ENCODE measurements at regions not wholly inside any gene's neighbourhood (a gene's known extent, or its start where the extent isn't known, plus 50 kb on each side); places are given as distances from the start of the nearest gene placed in this dataset.

GRCh38 chr9:135240871-135241311, 153.4 kb downstream of the OLFM1 start:
- no peak for DNase-seq

DNA sequence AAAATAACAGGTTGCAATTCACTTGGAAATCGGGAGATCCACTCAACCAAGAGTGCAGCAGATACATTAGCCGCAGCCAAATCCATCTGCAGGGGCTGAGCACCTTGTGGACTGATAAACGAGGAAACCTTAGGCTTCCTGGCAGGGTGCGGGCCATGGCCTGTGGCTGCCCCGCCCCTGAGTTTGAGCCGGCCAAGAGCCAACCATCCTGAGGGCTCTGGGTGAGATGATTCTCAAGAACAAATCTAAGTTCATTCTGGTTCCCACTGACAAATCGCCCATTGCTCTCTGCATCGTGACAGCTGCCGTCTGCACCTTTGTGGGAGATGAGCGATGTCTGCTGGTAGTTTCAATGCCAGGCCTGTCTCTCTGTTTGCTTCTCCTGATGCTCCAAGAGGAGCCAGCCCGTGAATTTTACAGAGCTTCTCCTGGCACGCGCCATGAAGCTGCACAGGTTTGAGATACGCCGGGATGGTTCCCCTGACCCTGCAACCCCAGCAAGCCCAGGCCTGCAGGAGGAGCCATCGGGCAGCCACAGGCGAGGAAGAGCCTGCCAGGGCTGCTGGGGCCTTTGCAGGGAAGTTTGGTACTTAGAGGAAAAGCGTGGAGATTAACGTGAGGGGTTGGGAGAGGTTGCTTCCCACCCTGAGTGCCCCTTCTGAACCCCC, 154.0 kb downstream of the OLFM1 start:
- no peak for DNase-seq

DNA sequence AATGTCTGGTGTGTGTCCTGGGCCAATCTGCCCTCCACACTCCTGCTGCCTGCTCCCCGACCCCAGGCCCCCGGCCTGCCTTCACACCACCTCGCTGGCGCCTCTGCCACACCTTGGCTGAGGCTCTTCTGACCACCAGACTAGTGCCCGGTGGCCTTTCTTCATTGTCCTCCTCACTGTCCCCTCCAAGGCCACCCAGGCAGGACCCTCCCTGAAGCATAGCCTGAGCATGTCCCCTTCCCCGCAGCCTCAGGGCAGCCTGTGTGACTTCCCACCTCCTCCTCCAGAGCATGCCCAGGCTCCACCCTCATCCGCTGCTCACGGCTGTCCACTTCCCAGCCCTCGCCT, 154.6 kb downstream of the OLFM1 start:
- no peak for DNase-seq

DNA sequence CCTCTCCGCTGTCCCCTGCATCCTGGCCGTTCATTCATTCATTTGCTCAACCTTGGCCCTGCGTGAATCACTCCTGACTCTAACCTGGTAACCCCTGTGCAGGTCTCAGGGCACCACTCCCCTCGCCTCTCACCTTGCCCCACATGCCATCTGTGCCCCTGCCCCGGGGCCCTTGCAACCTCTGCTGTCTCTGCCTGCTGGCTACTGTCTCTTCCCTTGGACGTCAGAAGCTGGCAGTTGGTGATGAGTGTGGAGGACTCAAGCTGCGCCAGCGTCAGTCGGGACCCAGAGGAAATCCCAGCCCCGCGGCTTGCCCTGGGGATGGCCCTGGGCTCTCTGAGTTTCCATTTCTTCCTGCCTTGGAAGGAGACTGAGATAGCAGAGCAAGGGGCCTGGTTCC, 154.9 kb downstream of the OLFM1 start:
- no peak for DNase-seq

- no peak for DNase-seq
These were observed 156.0 kb downstream of the OLFM1 start for GRCh38 chr9:135243201-135244190.

DNA sequence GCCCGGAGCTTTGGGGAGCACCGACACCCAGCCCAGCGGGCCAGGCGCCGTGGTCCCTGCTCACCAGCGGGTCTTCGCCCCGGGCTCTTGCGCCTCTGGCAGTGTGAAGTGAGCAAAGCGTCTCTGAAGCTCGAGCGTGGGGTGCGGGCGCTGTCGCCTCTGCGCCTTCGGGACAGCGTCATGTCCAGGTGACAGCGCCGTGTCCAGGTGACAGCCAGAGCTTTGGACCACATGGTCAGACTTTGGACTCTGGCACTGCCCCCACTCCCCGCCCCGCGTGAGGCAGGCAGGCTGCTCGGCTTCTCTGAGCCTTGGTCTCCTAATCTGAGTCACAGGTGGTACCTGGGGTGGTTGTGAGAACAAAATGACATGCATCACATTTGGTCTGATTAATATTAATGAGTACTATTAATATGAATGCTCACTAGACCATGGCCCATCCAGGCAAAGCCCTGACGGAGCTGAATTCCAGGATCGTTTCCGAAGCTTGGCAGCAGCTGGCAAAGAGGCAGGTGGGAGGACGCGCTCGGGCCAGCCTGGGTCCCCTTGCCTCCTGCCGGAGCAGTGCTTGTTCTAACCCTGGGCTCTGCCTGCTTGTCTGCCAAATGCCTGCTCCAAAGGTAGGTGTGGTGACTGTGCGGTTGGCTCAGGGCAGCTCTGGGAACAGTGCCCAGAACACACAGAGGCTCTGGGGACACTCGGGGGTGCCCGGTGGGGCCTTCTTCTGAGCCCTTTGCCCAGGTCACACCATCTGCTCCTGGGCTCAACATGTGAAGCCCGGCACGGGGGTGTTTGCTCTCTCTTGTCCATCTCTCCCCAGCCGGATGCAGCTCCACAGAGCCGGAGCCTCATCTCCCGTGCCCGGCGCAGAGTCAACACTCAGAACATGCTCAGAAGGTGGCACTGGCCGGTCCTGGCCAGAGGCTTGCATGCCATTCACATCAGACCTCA, 157.1 kb downstream of the OLFM1 start:
- no peak for DNase-seq

GRCh38 chr9:135245482-135246247, 158.2 kb downstream of the OLFM1 start:
- DNase-seq = no peak

GRCh38 chr9:135246248-135247205, 159.1 kb downstream of the OLFM1 start:
- no peak for DNase-seq

- no peak for DNase-seq
These were observed 159.9 kb downstream of the OLFM1 start for GRCh38 chr9:135247227-135247930.

DNA sequence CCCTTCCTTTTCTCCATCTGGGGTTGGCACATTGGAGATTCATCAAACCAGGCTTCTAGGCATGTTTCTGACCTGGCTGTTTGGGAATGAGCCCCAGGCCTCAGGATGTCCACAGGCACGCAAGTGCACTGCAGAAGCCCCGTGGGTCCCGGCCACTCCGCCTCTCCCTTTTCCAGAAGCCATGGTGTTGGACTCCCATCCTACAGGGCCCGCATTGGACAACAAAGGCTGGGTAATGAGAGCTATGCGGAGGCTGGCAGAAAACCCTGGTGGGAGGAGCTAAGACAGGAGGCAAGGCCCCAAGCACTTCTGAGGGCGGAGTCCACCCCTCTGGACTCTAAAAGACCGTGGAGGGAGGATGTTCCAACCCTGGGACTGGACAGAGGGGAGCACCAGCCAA, 160.6 kb downstream of the OLFM1 start:
- DNase-seq = no peak

DNA sequence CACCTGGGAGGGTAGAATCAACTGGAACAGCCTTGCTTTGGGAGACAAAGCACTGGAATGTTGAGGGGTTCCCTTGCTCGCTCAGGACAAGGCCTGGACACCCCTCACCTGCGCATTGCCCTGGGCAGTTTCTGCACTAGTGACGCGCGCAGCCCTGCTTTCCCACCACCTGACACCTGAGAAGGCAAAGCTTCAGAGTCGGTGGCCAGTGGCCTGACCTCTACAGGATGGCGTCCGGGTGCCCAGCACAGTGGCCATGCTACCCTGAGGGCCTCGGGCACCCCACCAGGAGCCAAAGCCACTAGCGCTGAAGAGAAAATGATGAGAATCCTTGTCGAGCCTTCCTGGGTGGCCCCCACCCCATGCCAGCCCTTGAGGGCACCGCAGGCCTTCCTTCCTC, 161.3 kb downstream of the OLFM1 start:
- no peak for DNase-seq

GRCh38 chr9:135249191-135249590, 161.7 kb downstream of the OLFM1 start:
- no peak for DNase-seq

GRCh38 chr9:135249711-135250110, 162.2 kb downstream of the OLFM1 start:
- DNase-seq = no peak

DNA sequence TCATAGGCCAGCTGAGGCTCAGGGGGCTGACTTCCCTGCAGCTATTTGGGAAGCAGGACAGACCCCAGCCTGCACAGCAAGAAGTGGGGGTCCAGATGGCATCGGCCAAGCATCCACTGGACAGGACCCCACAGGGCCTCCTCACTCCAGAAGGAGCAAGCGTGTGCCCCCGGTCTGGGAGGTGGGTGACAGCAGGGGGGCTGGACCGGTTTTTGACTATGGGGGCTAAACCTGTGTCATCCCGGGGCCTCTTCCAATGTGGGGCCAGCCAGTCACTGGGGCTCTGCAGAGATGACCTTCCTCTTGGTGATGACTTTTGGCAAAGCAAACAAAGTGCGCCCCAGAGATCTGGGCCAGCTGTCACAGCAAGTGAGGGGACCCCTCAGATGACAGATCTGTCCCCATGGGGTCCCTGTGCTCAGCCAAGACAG, 163.9 kb downstream of the OLFM1 start:
- no peak for DNase-seq

DNA sequence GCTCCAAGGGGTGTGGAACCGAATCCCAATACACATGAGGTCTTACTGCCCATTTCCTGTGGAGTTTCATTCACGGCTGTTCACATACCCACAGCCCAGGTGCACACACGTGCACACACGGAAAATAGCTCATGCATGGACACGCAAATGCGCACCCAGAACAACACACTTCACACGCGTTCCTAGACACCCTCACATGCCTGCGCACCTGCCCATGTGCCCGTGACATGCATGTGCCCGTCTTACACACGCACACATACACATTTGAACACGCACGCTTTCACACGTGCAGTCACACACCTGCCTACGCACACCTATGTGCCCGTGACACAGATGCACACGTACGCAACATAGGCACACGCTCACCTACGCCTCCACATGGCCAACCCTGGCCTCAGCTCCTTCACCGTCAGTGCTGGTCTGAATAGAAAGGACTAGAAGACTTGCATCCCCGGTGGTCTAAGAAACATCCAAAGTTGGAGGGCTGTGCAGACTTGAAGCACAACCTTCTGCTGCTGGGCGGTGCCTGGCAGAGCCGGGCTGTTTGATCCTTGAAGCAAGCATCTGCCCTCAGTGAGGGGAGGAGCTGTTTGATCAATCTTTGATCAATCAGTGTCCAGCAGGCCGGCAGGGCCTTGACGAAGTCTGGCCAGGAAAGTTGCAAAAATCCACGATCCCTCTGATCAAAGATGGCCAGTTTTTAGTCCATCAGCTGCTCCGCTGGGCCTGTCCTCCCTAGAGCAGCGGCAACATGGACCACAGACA, 164.7 kb downstream of the OLFM1 start:
- no peak for DNase-seq

DNA sequence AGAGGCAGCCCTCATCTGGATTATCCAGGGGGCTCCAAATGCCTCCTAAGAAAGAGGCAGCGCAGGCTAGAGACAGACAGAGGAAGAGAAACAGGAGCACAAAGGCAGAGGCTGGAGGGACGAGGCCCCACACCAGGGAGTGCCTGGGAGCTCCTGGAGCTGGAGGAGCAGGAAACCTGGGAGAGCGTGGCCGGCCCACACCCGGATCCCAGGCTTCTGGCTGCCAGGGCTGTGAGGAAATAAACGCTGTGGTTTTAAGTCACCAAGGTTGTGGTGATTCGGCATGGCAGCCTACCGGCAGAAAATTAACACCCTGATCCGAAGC, 165.5 kb downstream of the OLFM1 start:
- DNase-seq = no peak

GRCh38 chr9:135253305-135254004, 166.0 kb downstream of the OLFM1 start:
- no peak for DNase-seq

DNA sequence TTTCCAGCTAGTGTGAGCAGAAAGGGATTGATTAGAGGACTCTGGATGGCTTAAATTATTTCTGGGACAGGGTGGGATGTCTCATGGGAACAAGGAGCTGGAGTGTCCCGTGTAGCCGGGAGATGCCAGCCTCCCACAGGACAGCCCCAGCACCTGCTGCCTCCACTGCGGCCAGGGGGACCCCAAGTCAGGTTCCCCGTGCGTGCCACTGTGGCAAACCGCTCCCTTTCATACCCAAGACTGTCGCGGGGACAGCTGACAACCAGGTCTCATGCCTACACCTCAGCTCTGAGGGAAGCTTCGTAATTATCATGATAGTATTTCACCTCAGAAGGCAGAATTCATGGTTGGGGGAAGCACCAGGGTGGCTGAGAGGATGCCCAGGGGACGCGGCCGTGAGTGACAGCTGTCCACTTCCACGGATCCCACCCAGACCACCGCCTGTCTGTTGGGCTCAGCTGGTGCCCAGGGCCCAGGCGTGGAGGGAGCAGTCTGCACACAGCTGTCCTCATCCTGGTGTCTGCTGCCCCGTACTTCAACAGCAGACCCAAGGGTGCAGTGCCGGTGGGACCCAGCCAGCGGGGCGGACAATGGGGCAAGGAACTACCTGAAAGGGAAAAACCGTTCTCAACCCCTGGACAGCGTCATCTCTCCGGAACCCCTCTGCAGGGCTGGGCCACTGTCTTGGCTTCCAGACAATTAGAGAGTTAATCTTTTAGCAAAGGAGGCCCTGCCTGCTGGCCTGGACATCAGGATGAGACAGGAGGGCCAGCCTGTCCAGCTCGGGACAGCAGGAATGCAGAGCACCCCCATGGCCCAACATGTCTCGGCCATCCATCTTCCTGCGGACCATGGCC, 166.9 kb downstream of the OLFM1 start:
- DNase-seq = no peak

All from activated CD8-positive, alpha-beta memory T cell treated with anti-CD3 and anti-CD28 coated beads for 24 hours (primary cell).